GM19397 (cell line): ENCODE measurements at regions not wholly inside any gene's neighbourhood (a gene's known extent, or its start where the extent isn't known, plus 50 kb on each side); places are given as distances from the start of the nearest gene placed in this dataset.

Experiments used
- ATAC-seq: cut with Tn5 transposase; IDR thresholded peaks from one replicate; pipeline ENCODE4 v1.9.1; 2021; ENCODE audit warnings: mild to moderate bottlenecking, moderate library complexity; ENCODE audit not compliant: unreplicated experiment

DNA sequence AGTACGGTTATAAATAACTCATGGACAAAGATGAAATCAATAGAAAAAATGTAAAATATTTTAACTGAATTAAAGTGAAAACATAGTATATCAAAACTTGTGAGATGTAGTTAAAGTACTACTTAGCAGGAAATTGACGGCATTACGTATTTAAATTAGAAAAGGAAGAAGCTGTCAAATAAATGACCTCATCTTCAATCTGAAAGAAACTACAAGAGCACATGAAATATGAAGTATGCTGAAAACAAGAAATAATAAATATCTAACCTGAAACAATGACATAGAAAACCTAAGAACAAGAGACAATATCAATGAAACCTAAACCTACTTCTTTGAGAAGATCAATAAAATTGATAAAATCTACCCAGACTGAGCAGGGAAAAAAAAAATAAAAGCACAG is 122.2 kb upstream of the PDE4B start:
- ATAC-seq = no peak

DNA sequence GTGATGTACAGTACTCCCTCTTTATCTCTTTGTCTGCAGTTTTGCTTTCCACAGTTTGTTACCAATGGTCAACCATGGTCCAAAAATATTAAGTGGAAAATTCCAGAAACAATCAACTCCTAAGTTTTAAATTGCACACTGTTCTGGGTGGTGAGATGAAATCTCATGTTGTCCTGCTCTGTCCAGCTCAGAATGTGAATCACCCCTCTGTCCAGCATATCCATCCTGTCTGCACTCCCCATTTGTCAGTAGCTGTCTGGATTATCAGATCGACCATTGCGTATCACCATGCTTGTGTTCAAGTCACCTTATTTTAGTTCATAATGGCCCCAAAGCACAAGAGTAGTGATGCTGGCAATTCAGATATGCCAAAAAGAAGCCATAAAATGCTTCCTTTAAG is 118.2 kb upstream of the PDE4B start:
- no peak for ATAC-seq

DNA sequence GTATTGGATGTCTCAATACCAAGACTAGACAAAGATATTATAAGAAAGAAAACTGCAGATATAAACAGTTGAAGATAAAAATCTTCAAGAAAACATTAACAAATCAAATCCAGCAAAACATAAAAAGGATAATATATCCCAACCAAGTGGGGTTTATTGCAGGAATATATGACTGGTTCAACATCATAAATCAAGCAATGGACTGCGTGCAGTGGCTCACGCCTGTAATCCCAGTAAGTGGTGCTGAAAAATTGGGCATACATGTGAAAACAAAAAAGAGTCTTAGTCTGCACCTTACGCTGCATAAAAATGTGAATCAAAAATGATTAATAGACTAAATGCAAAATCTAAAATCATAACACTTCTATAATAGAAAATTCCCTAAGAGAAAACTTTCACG is 112.9 kb upstream of the PDE4B start:
- ATAC-seq = no peak

DNA sequence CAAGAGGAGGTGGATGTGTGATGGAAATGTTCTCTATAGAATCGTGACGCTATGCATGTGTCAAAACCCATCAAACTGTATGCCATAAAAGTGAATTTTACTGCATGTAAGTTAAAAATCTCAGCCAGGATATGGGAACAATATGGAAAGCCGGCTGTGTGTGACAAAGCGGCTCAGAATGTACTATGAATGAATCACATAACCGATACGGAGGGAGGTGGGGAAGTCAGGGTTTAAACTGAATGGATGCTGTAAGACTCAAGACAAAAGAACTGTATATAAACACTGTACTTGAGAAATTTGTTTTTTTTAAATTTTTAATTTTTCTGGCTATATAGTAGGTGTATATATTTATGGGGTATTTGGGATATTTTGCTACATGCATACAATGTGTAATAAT is 111.6 kb upstream of the PDE4B start:
- no peak for ATAC-seq

DNA sequence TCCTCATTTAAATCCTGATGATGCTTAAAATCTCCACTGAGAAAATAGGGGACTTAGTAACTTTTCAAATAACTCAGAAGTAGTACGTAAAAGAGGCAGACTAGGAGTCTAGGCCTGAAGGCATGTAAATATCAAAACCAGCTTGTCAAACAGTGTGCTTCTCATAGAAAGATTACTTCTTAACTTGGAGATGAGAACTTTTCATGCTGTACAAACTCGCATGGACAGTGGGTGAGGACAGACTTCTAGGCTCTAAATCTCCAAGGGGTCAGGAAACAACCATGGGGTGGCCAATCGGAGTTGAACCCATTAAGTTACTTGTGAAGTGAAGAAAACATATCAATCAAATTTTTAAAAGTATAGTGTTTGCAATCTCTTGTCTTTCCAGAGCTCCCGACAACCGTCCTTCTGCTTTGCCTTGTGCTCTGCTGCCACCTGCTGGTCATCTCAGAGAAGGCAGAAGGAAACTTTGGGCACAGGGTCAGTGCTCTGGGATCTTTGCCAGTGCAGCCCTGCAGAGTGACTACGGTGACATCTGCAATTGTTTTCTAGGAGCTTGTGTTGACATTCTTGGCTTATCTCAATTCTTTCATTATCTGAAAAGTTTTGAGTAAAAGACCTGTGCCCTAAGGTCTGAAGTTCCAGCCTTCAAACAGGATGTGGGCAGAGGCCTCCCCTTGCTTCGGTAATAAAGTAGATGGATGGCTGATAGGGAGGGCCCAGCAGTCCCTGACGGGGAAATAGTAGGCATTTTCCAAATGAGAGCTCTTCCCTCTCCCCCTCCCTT is 105.1 kb upstream of the PDE4B start:
- ATAC-seq = peak; percentile 93

DNA sequence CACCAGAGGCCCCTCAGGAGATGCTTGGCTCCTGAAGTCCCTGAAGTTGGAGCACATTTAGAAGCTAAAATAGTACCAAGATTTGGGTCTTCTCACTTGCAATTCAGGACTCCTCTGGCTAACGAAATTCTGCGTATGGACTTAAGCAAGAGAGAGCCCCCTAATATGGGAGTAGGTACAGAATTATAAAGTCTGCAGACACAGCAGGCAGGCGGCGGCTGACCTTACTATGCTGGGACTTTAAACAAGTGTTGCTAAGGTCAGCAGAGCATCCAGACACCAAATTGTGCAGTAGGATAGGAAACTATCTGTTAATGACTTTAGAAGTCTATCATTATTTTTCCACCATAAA is 104.5 kb upstream of the PDE4B start:
- ATAC-seq = no peak

DNA sequence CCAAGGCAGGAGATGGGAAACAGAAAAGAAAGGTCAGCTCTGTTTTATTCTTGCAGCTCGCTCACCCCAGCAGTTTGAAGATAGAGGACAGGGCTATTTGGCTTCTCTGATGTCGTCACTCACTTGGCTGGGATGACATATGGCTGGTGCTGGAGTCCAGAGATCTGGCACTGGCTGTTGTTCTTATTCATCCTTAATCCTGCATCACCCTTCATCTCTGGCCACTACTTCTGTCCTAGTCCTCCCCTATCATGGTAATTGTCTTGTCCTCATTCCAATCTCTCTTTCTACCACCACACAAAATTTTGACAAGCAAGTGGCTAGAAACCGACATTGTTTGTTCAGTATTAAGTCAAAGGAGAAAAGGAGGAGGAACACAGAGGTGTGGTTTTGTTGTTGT is 103.8 kb upstream of the PDE4B start:
- ATAC-seq = no peak

DNA sequence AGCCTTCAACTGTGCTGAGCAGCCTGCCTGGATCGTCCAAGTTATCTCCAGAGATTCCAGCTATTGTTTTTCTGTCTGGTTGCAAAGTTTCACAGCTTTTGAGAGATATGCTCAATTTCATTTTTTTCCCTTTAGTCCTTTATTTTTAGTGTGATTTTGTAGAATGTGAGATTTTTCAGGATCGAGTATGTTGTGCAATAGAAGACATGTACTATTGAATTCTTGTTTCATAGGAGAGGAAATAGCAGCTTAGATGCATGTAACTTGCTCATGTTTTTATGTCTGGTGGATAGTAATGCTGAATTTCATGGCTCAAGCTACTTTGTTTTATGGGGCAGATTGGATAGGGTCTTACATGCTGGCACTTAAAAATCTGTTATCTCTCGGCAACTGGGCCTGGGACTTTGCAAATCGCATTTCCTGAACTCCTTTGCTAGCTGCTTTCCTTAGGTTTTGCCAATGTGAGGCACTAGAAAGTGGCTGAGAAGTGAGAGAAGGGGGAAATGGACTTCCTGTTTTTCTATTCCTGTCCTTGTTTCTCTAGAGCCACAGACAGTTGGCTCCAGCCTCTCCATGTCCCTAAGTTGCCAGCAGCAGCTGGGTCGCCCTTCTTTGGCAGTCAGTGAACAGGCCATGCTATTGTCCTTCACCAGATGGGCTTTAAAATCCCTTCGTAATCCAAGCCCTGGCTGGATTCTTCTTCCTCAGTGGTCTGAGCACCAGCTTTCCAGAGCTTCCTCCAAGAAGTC is 101.4 kb upstream of the PDE4B start:
- no peak for ATAC-seq

DNA sequence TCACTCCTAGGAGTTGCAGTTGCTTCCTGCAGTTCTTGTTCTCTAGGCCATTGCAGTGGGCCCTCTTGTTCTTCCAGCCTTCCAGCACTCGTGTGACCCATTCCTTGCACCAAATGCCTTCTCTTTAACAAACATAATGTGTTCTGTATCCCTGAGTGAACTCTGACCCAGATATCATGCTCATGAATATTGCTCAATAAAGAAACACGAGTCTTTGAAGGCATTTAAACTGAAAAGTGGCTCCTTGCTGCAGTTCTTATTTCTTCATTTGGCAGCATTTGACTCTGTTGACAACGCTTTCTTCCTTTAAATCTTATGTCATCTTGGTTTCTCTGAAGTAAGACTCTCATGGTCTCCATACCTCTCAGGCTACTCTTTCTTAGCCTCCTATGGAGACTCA is 100.7 kb upstream of the PDE4B start:
- no peak for ATAC-seq

DNA sequence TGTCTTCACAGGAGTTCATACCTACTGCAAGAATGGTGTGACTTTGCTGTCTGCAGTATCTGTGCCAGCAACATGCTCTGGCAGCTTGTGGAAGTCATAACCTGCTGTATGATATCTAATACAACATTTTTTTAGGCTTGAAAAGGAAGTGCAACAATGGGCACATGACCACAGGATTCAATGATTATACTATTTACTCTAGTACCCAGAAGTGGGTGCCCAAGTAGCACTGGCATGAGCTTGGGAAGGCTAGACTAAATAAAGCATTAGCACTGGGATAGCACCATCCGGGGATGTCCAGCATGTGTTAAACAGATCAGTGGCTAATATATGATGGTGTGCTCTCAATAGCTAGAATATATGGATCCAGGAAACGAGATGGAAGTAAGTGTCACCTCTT is 98.6 kb upstream of the PDE4B start:
- no peak for ATAC-seq

DNA sequence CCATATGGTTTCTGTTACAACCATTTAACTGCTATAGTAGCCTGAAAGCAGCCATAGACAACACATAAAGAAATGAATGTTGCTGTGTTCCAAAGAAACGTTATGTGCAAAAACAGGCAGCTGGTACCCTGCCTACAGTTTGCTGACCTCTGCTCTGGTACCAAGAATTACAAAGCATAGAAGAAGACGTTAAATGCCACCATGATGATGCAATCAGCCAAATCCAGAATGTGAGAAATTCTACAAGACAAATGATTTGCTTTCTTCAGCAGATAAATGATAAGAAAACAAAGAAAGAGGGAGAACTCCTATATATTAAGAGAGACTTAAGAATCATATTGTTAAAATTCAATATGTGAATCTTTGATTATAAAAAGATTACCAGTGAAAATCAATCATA is 97.8 kb upstream of the PDE4B start:
- no peak for ATAC-seq

DNA sequence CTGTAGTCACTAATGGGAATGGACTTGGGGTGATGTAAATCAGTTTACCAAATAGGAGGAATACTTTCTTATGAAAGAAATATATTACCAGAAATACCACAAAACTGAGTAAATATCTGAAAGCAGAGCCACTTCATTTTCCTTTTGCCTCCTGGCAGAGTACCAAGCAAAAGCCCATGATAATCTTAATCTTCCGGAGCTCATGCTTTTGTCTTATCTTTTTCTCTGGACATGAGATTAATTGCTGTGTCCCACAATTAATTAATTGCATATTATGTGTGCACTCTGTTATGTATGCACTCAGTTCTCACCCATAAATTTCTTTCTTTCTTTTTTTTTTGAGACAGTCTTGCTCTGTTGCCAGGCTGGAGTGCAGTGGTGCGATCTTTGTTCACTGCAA is 94.1 kb upstream of the PDE4B start:
- no peak for ATAC-seq

DNA sequence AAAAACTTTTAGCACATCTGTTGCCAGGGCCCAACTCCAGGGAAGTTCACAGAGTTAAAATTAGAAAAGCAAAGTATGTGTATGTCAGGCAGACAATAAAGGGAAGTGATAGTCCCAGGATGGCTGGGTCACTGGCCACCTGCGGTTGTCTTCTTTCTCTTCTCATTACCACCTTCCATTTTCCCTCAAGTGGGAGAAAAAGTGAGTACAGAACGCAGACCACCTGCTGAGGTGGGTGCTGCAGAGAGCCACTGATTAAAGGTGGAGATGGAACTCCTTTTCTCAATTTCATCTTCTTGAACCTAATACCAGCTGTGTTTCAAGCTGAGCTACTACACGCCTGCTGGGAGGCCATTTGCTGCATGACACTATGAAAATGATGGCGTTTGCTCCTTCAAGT is 88.8 kb upstream of the PDE4B start:
- ATAC-seq = no peak

DNA sequence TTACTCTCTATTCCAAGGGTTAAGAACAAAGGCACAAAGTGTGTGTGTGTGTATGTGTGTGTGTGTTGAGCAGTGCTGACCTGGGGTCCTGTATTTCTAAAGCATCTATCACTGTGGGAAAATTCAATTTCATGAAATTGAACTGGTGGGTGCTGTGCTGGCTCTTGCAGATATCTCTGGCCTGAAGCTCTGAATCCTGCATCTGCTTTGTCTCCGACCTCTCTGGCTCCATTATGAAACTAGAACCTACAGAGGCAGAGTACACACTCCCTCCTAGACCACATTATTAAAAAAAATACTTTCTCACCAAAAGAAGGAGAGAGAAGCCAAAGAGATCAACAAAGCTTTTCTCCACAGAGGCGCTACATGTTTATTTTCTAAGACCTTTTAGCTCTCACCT is 88.4 kb upstream of the PDE4B start:
- no peak for ATAC-seq

DNA sequence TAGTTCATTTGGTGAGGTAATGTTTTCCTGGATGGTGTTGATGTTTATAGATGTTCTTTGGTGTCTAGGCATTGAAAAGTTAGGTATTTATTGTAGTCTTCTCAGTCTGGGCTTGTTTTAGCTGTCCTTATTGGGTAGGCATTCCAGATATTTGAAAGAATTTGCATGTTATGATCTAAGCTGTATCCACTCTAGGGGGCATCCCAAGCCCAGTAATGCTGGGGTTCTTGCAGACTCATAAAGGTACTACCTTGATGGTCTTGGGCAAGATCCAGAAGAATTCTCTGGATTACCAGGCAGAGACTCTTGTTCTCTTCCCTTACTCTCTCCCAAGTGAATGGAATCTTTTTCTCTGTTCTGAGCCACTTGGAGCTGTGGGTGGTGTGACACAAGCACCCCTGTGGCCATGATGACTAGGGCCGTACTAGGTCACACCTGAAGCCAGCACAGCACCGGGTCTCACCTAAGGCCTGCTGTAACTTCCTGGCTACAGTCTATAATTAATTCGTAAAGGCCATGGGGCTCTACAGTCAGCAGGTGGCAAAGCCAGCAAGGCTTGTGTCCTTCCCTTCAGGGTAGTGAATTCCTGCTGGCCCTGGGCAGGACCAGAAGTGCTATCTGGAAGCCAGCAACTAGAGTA is 74.8 kb upstream of the PDE4B start:
- no peak for ATAC-seq

DNA sequence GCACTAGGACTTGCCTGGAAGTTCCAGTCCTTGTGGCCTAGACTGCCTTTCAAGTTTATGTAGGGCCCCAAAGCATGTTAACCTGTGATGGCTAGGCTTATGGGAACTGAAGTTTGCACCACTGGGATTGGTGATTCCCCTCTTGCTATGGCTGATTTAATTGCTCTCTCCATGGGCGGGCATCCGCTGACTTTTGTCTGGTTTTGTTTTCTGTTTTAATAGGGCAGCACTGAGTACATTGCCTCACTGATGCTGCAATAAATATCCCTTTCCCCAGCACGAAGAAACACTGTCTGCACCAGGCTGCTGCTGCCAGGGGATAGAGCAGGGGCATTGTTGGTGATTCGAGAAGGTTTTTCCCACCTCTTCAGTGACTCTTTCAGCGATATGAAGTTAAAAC is 73.3 kb upstream of the PDE4B start:
- no peak for ATAC-seq

DNA sequence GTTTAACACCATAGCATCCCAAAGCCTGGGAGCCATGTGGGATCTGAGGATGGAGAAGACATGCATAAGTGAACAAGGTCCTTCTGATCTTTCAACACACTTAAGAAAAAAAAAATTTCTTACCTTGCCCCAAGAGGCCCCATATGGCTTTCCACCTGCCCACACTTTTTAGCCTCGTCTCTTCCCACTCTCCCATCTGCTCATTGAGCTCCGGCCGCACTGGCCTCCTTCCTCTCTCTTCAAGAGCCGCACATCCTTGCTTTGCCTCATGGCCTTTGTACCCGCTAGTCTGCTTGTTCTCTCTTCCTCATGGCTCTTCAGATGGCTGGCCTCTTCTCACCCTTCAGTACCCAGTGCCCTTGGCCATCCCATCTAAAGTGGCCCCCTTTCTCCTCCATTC is 70.2 kb upstream of the PDE4B start:
- ATAC-seq = no peak

DNA sequence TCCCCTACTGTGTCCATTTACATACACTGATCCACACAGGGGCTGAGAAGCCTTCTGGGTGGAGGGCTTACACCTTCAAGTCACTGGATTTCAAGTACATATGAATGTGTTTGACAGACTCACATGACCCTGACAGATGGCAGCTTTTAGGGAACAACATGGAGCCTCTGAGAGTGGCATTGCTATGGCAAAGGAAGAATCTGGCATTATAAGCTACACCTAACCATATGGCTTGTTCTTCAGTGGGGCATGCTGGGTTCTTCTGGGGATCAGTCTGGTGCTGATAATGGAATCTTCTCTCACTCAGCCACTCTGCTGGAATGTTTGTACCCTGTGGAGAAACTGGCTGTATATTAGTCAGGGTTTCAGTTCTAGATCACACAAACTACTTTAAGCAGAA is 68.5 kb upstream of the PDE4B start:
- no peak for ATAC-seq

DNA sequence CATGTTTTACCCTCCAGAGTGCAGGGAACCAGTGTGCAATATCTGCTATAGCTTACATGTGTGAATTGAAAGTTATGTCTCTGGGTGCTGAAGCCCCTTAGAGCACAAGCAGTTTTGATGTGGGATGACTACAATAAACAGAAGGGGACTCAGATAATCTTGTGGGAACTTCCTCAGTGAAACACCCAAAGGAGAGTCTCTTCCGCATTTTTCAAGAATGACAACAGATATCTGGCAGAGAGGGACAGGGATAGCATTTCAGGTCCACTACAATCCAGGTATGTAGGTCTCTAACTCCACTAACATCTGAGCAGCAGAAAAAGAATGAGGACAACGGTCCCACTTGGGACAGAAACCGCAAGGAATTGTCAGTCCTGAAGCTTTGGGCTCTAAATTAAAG is 67.6 kb upstream of the PDE4B start:
- no peak for ATAC-seq

DNA sequence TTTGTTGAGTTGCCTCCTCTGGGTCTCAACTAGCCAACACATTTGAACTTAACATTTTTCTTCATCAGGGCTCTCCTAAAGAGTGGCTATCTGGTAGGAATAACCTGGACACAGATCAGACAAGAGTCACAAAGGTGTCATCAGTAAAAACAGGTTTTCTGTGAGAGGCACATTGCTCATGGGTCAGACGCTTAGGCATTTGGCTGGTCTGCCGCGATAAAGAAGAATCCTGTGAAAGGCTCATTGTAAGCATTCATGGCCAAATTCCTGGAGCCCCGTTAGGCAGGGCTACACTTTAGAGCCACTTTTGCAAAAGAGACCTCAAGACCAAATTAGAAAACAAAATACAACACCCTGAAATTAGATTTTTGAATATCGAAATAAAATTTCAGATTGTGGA is 64.2 kb upstream of the PDE4B start:
- ATAC-seq = no peak

DNA sequence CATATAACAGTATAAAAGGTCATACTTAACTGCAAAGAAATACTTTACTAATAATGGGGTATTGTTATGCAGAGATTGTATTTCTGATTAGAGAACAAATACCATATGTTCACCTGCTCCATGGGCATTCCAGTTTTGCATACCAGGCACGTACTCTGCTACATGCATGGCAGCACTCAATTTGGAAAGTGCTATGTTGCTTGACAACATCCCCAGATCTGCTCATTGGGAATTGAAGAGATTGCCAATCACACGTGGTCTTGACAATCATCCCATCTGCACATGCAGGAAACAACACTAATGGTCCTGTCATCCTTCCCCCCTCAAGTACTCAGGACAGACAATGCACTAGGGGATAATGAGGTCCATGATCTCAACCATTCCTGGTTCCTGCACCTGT is 63.4 kb upstream of the PDE4B start:
- ATAC-seq = no peak

DNA sequence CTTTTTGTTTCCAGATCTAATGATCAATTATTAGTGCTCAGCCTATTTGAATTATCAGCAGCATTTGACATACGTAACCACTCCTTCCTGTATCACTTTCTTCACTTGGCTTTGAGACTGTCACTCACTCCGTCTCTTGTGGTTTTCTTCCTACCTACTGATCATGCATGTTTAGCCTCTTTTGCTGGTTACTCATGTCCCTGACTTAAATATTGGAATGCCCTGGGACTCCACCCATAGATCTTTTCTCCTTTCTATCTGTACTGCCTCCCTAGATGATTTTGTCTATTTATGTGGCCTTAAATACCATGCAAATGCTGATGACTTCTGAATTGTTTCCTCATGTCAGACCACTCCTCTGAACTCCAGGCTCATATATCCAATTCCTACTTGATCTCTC is 57.7 kb upstream of the PDE4B start:
- ATAC-seq = no peak
